KMS-11 (cell line): ENCODE measurements at regions not wholly inside any gene's neighbourhood (a gene's known extent, or its start where the extent isn't known, plus 50 kb on each side); places are given as distances from the start of the nearest gene placed in this dataset.
A peak's percentile ranks its signal among the peaks of the same experiment; 100 is the strongest.

Source experiments
- H2AFZ ChIP-seq: fragments of 200-600 bp; sonication (generic); 2 replicates; pipeline ENCODE4 v1.6.1; 2016; ENCODE audit warnings: antibody characterized with exemption, mixed run types, low read depth
- H3K27ac ChIP-seq: fragments of 200-600 bp; sonication (generic); 2 replicates; pipeline ENCODE4 v1.6.1; 2016; ENCODE audit warnings: mild to moderate bottlenecking, mixed run types
- H3K27me3 ChIP-seq: fragments of 200-600 bp; sonication (generic); 2 replicates; pipeline ENCODE4 v1.6.1; 2017; ENCODE audit warnings: mild to moderate bottlenecking, low read depth, mixed run types, moderate library complexity; ENCODE audit not compliant: insufficient read depth
- H3K36me3 ChIP-seq: fragments of 200-600 bp; sonication (generic); 2 replicates; pipeline ENCODE4 v1.6.1; 2017; ENCODE audit warnings: mild to moderate bottlenecking, mixed run types; ENCODE audit not compliant: insufficient read depth
- H3K4me1 ChIP-seq: fragments of 200-600 bp; sonication (generic); 2 replicates; pipeline ENCODE4 v1.6.1; 2016; ENCODE audit warnings: mild to moderate bottlenecking, low read depth, mixed run types; ENCODE audit not compliant: poor library complexity, severe bottlenecking
- H3K4me2 ChIP-seq: fragments of 200-600 bp; sonication (generic); 2 replicates; pipeline ENCODE4 v1.7.0; 2016; ENCODE audit warnings: mild to moderate bottlenecking, mixed run types
- H3K4me3 ChIP-seq: fragments of 200-600 bp; sonication (generic); IDR thresholded peaks from 2 replicates; pipeline ENCODE4 v1.6.1; 2017; ENCODE audit warnings: low read depth, low read length, mixed read lengths; ENCODE audit not compliant: insufficient read depth
- H3K79me2 ChIP-seq: fragments of 200-600 bp; sonication (generic); 2 replicates; pipeline ENCODE4 v1.6.1; 2016; ENCODE audit warnings: low read depth, mixed run types; ENCODE audit not compliant: insufficient read depth
- H3K9ac ChIP-seq: fragments of 200-600 bp; sonication (generic); 2 replicates; pipeline ENCODE4 v1.6.1; 2016; ENCODE audit warnings: mild to moderate bottlenecking, mixed run types
- H4K20me1 ChIP-seq: fragments of 200-600 bp; sonication (generic); 2 replicates; pipeline ENCODE4 v1.6.1; 2016; ENCODE audit warnings: mild to moderate bottlenecking, mixed run types; ENCODE audit not compliant: insufficient read depth
- CTCF ChIP-seq: fragments of 200-600 bp; sonication (generic); conservative IDR thresholded peaks from 2 replicates; pipeline ENCODE4 v1.6.1; 2017; ENCODE audit warnings: low read depth, mild to moderate bottlenecking, antibody characterized with exemption, low read length, moderate library complexity, mixed read lengths

GRCh38 chr16:60261425-60261824, 1527.3 kb upstream of the GOT2 start:
- no peaks in the 10 kb centered on the region for H3K4me1 ChIP-seq
- H3K27ac ChIP-seq, result no peak overlapping the region
- TF ChIP-seq CTCF, result no peak
- no peak overlapping the region for H3K4me3 ChIP-seq
- no peak overlapping the region for H3K4me2 ChIP-seq
- H3K27me3 ChIP-seq, result no peaks in the 10 kb centered on the region
- no peaks in the 10 kb centered on the region for H3K79me2 ChIP-seq
- H3K36me3 ChIP-seq, result no peaks in the 10 kb centered on the region
- H4K20me1 ChIP-seq, result no peaks in the 10 kb centered on the region
- H3K9ac ChIP-seq, result no peak overlapping the region
- no peak overlapping the region for H2AFZ ChIP-seq

GRCh38 chr16:60259956-60260355, 1525.8 kb upstream of the GOT2 start:
- no peaks in the 10 kb centered on the region for H3K36me3 ChIP-seq
- H4K20me1 ChIP-seq, result no peaks in the 10 kb centered on the region
- H3K9ac ChIP-seq, result no peak overlapping the region
- H3K79me2 ChIP-seq, result no peaks in the 10 kb centered on the region
- H3K4me3 ChIP-seq, result no peak overlapping the region
- no peak overlapping the region for H3K4me2 ChIP-seq
- no peak overlapping the region for H2AFZ ChIP-seq
- H3K4me1 ChIP-seq, result no peaks in the 10 kb centered on the region
- no peaks in the 10 kb centered on the region for H3K27me3 ChIP-seq
- no peak for TF ChIP-seq CTCF
- no peak overlapping the region for H3K27ac ChIP-seq

GRCh38 chr16:60246086-60246485, 1512.0 kb upstream of the GOT2 start:
- no peak for TF ChIP-seq CTCF
- Histone ChIP-seq H3K27ac (no peak overlapping the region), H3K27me3 (no peaks in the 10 kb centered on the region), H3K4me3 (no peak overlapping the region), H3K4me2 (no peak overlapping the region), H3K4me1 (no peaks in the 10 kb centered on the region), H4K20me1 (no peaks in the 10 kb centered on the region), H3K36me3 (no peaks in the 10 kb centered on the region), H3K79me2 (no peaks in the 10 kb centered on the region), H2AFZ (no peak overlapping the region), H3K9ac (no peak overlapping the region)

- TF ChIP-seq CTCF, result no peak
- H3K79me2 ChIP-seq, result no peaks in the 10 kb centered on the region
- no peaks in the 10 kb centered on the region for H4K20me1 ChIP-seq
- H3K36me3 ChIP-seq, result no peaks in the 10 kb centered on the region
- H3K4me1 ChIP-seq, result no peaks in the 10 kb centered on the region
- H3K27me3 ChIP-seq, result no peaks in the 10 kb centered on the region
- H3K27ac ChIP-seq, result no peak overlapping the region
- H3K4me3 ChIP-seq, result no peak overlapping the region
- no peak overlapping the region for H3K4me2 ChIP-seq
- no peak overlapping the region for H2AFZ ChIP-seq
- H3K9ac ChIP-seq, result no peak overlapping the region
Measured at GRCh38 chr16:60241671-60242070, 1507.6 kb upstream of the GOT2 start.

- Histone ChIP-seq H3K36me3 (no peaks in the 10 kb centered on the region), H3K79me2 (no peaks in the 10 kb centered on the region), H3K4me3 (no peak overlapping the region), H3K27ac (peak overlapping the region; percentile 39; the same call in 1 of the 2 replicates), H4K20me1 (no peaks in the 10 kb centered on the region), H3K9ac (no peak overlapping the region), H3K4me2 (peak overlapping the region; percentile 70), H3K27me3 (no peaks in the 10 kb centered on the region), H2AFZ (no peak overlapping the region), H3K4me1 (peaks cover 37% of the 10 kb centered on the region)
- no peak for TF ChIP-seq CTCF
Measured at GRCh38 chr16:60230666-60231065, 1496.5 kb upstream of the GOT2 start.
